Cardiac fibroblast (primary cell): ENCODE measurements at regions not wholly inside any gene's neighbourhood (a gene's known extent, or its start where the extent isn't known, plus 50 kb on each side); places are given as distances from the start of the nearest gene placed in this dataset.
"Not testable (repeated sequence)": the region's sequence is repeated elsewhere in the genome, so short reads cannot be mapped to it uniquely, and the experiment has no call there.

Experiments
- DNase-seq, 2 donors: peaks; one replicate each; pipeline versions ENCODE4 v3.0.0 to v3.0.0-alpha.2; 2010; ENCODE audit warnings: low read depth in 2 of 2
- H3K4me3 ChIP-seq, 2 donors: replicated peaks in 1 of 2; 1 replicate in 1 of 2; 2 replicates in 1 of 2; pipeline ENCODE4 v1.5.1; 2011; ENCODE audit warnings: low read depth in 2 of 2, low read length in 2 of 2, mild to moderate bottlenecking in 2 of 2, moderate library complexity in 1 of 2
- CTCF ChIP-seq: IDR thresholded peaks from one replicate; pipeline ENCODE4 v1.5.1; 2011; ENCODE audit warnings: low read depth, mild to moderate bottlenecking, low read length, inconsistent platforms

- no peak for TF ChIP-seq CTCF
Measured at GRCh38 chr14:105709281-105710118, 183.1 kb downstream of the TMEM121 start.

GRCh38 chr14:105710119-105711043 lies 184.0 kb downstream of the TMEM121 start:
- H3K4me3 ChIP-seq = no peak overlapping the region
- no peak for TF ChIP-seq CTCF
- no peak for DNase-seq

More at GRCh38 chr14:105709281-105710118, 183.1 kb downstream of the TMEM121 start:
- DNase-seq = no peak
- H3K4me3 ChIP-seq = no peak overlapping the region

GRCh38 chr14:105711044-105711620 lies 184.7 kb downstream of the TMEM121 start:
- no peak for DNase-seq
- no peak overlapping the region for H3K4me3 ChIP-seq
- TF ChIP-seq CTCF = no peak

- no peak for DNase-seq
- no peak overlapping the region for H3K4me3 ChIP-seq
- TF ChIP-seq CTCF = no peak
Measured at GRCh38 chr14:105711841-105712460, 185.6 kb downstream of the TMEM121 start.

- not testable (repeated sequence) for DNase-seq
Measured at GRCh38 chr14:105712670-105713069, 186.3 kb downstream of the TMEM121 start.

GRCh38 chr14:105713160-105713559 lies 186.8 kb downstream of the TMEM121 start:
- not testable (repeated sequence) for DNase-seq, H3K4me3 ChIP-seq

More at GRCh38 chr14:105712670-105713069, 186.3 kb downstream of the TMEM121 start:
- not testable (repeated sequence) for H3K4me3 ChIP-seq

GRCh38 chr14:105713836-105714235 lies 187.5 kb downstream of the TMEM121 start:
- not testable (repeated sequence) for H3K4me3 ChIP-seq, DNase-seq

- H3K4me3 ChIP-seq, DNase-seq: not testable (repeated sequence)
Measured at GRCh38 chr14:105718787-105719186, 192.4 kb downstream of the TMEM121 start.

GRCh38 chr14:105720106-105720505 lies 193.7 kb downstream of the TMEM121 start:
- H3K4me3 ChIP-seq, DNase-seq: not testable (repeated sequence)

- DNase-seq = not testable (repeated sequence)
Measured at GRCh38 chr14:105720852-105721601, 194.6 kb downstream of the TMEM121 start.

GRCh38 chr14:105721602-105721970 lies 195.2 kb downstream of the TMEM121 start:
- H3K4me3 ChIP-seq, DNase-seq: not testable (repeated sequence)

More at GRCh38 chr14:105720852-105721601, 194.6 kb downstream of the TMEM121 start:
- not testable (repeated sequence) for H3K4me3 ChIP-seq
